ENCODE measurements at regions not wholly inside any gene's neighbourhood (a gene's known extent, or its start where the extent isn't known, plus 50 kb on each side); places are given as distances from the start of the nearest gene placed in this dataset.

GRCh38 chr9:89664896-89665329 lies 60.1 kb downstream of the GADD45G start:
- FAIRE-seq, result no peak
- Histone ChIP-seq H3K4me1 (ENCODE audit: control insufficient read depth, extremely low read depth, insufficient read depth, low read length) (peaks cover 4% of the 10 kb centered on the region), H3K9me1 (ENCODE audit: control insufficient read depth, extremely low read depth, insufficient read depth, low read length) (no peaks in the 10 kb centered on the region), H3K27me3 (ENCODE audit: control insufficient read depth, extremely low read depth, insufficient read depth, low read length) (peaks cover 12% of the 10 kb centered on the region), H3K27ac (ENCODE audit: control insufficient read depth, insufficient read depth, low read length) (no peak overlapping the region), H3K4me2 (ENCODE audit: control insufficient read depth, extremely low read depth, insufficient read depth, low read depth, low read length) (no peak overlapping the region), H3K79me2 (ENCODE audit: control insufficient read depth, insufficient read depth, low read length) (no peaks in the 10 kb centered on the region), H2AFZ (ENCODE audit: control insufficient read depth, low read length) (no peak overlapping the region), H3K9me3 (ENCODE audit: control insufficient read depth, low read depth, low read length) (no peaks in the 10 kb centered on the region), H3K4me3 (ENCODE audit: control insufficient read depth in 2 of 3, extremely low read depth in 1 of 3, insufficient read depth in 2 of 3, low read depth in 1 of 3, low read length in 3 of 3) (no peak overlapping the region), H3K36me3 (ENCODE audit: control insufficient read depth in 2 of 2, extremely low read depth in 1 of 2, insufficient read depth in 2 of 2, low read length in 2 of 2) (no peaks in the 10 kb centered on the region), H3K9ac (ENCODE audit: control insufficient read depth, extremely low read depth, insufficient read depth, low read length) (no peak overlapping the region), H4K20me1 (ENCODE audit: control insufficient read depth, extremely low read depth, insufficient read depth, low read length) (no peaks in the 10 kb centered on the region)
- dilution Hi-C loops (cut with MboI; ENCODE audit: extremely low pct_ligation_motif_present, low sequenced_read_pairs), result no loop called here
- TF ChIP-seq EZH2 (IDR thresholded peaks at IDR 0.05; ENCODE audit: low read length) (no peak), CTCF (optimal IDR thresholded peaks at IDR 0.05 in 1 of 3, IDR thresholded peaks at IDR 0.05 in 1 of 3, conservative IDR thresholded peaks at IDR 0.05 in 1 of 3; ENCODE audit: extremely low read depth in 1 of 3, insufficient read depth in 2 of 3, low read length in 3 of 3) (no peak)
- no peak for DNase-seq (ENCODE audit: low read depth, low spot score)

- H3K36me3 ChIP-seq (ENCODE audit: control insufficient read depth in 2 of 2, extremely low read depth in 1 of 2, insufficient read depth in 2 of 2, low read length in 2 of 2), result no peaks in the 10 kb centered on the region
- H3K27ac ChIP-seq (ENCODE audit: control insufficient read depth, insufficient read depth, low read length), result no peak overlapping the region
- peaks cover 2% of the 10 kb centered on the region for H3K27me3 ChIP-seq (ENCODE audit: control insufficient read depth, extremely low read depth, insufficient read depth, low read length)
- H3K9ac ChIP-seq (ENCODE audit: control insufficient read depth, extremely low read depth, insufficient read depth, low read length), result no peak overlapping the region
- no peak overlapping the region for H3K4me3 ChIP-seq (ENCODE audit: control insufficient read depth in 2 of 3, extremely low read depth in 1 of 3, insufficient read depth in 2 of 3, low read depth in 1 of 3, low read length in 3 of 3)
- no peaks in the 10 kb centered on the region for H3K79me2 ChIP-seq (ENCODE audit: control insufficient read depth, insufficient read depth, low read length)
- no peak for FAIRE-seq
- no peaks in the 10 kb centered on the region for H4K20me1 ChIP-seq (ENCODE audit: control insufficient read depth, extremely low read depth, insufficient read depth, low read length)
- DNase-seq (ENCODE audit: low read depth, low spot score), result no peak
- no peak for TF ChIP-seq EZH2 (IDR thresholded peaks at IDR 0.05; ENCODE audit: low read length)
- TF ChIP-seq CTCF (optimal IDR thresholded peaks at IDR 0.05 in 1 of 3, IDR thresholded peaks at IDR 0.05 in 1 of 3, conservative IDR thresholded peaks at IDR 0.05 in 1 of 3; ENCODE audit: extremely low read depth in 1 of 3, insufficient read depth in 2 of 3, low read length in 3 of 3), result no peak
- dilution Hi-C loops (cut with MboI; ENCODE audit: extremely low pct_ligation_motif_present, low sequenced_read_pairs), result no loop called here
- H3K9me3 ChIP-seq (ENCODE audit: control insufficient read depth, low read depth, low read length), result peaks cover under 1% of the 10 kb centered on the region
- H3K9me1 ChIP-seq (ENCODE audit: control insufficient read depth, extremely low read depth, insufficient read depth, low read length), result no peaks in the 10 kb centered on the region
- no peak overlapping the region for H3K4me2 ChIP-seq (ENCODE audit: control insufficient read depth, extremely low read depth, insufficient read depth, low read depth, low read length)
- H2AFZ ChIP-seq (ENCODE audit: control insufficient read depth, low read length), result no peak overlapping the region
- peaks cover 4% of the 10 kb centered on the region for H3K4me1 ChIP-seq (ENCODE audit: control insufficient read depth, extremely low read depth, insufficient read depth, low read length)
Measured at GRCh38 chr9:89666364-89666763, 61.6 kb downstream of the GADD45G start.

All from keratinocyte (primary cell).